Mucosa of descending colon (tissue), 3 donors: ENCODE measurements at regions not wholly inside any gene's neighbourhood (a gene's known extent, or its start where the extent isn't known, plus 50 kb on each side); places are given as distances from the start of the nearest gene placed in this dataset.
A peak's percentile ranks its signal among the peaks of the same experiment; 100 is the strongest.

Experiments
- ATAC-seq: fragments of 200-7000 bp; cut with Tn5 transposase; one replicate; pipeline ENCODE4 v1.9.1; 2020; ENCODE audit warnings: mild to moderate bottlenecking, moderate library complexity
- DNase-seq, 3 donors: peaks; one replicate each; pipeline ENCODE4 v3.0.0-alpha.2; 2020
- H3K36me3 ChIP-seq: fragments of 200-600 bp; one replicate; pipeline ENCODE4 v1.8.0; 2021; ENCODE audit warnings: low read depth, mild to moderate bottlenecking
- H3K4me1 ChIP-seq: fragments of 200-600 bp; one replicate; pipeline ENCODE4 v1.8.0; 2021; ENCODE audit warnings: low read depth, mild to moderate bottlenecking
- H3K4me3 ChIP-seq: fragments of 200-600 bp; one replicate; pipeline ENCODE4 v1.8.0; 2021; ENCODE audit warnings: mild to moderate bottlenecking
- H3K9me3 ChIP-seq: fragments of 200-600 bp; one replicate; pipeline ENCODE4 v1.8.0; 2021; ENCODE audit warnings: mild to moderate bottlenecking
- CTCF ChIP-seq: fragments of 200-600 bp; IDR thresholded peaks from one replicate; pipeline ENCODE4 v1.8.0; 2022; ENCODE audit warnings: antibody characterized with exemption, mild to moderate bottlenecking
- intact Hi-C, 2 donors: fragments of 100-400 bp; cut with DNase I in 1 of 2; cut with micrococcal nuclease in 1 of 2; formaldehyde crosslinking; loops; one replicate each; pipeline versions ENCODE4 v1.11.0 to v1.11.1; 2022; cut with DNase I, micrococcal nuclease
- donor health status: DM: no; HTN: no; CAD: no; lungs with moderate emphysema.
- donor health status: DM: no; HTN: no; CAD: no.
- donor health status: DM: no; HTN: yes; CAD: no.

DNA sequence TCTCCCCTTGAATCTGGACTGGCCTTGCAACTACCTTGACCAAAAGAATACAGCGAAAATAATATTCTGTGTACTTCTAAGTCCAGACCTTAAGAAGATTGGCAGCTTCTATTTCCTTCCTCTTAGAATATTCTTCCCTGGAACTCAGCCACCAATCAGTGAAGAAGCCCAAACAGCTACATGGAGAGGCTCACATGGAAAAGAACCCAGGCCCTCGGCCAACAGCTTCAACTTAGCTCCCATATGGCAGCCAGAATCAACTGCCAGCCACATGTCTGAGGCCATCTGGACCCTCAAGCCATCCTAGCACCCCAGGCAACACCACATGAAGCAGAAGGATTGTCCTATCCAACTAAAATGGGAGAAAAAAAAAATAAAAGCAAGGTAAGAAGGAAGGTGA is 178.8 kb downstream of the IBTK start:
- intact Hi-C loops = no loop called here
- Histone ChIP-seq H3K9me3 (no peaks in the 10 kb centered on the region), H3K4me3 (no peak overlapping the region), H3K4me1 (peaks cover 9% of the 10 kb centered on the region), H3K36me3 (no peaks in the 10 kb centered on the region)
- no peak for TF ChIP-seq CTCF
- DNase-seq (no peak), ATAC-seq (no peak)

- Histone ChIP-seq H3K4me1 (peaks cover 3% of the 10 kb centered on the region), H3K4me3 (no peak overlapping the region), H3K9me3 (no peaks in the 10 kb centered on the region), H3K36me3 (no peaks in the 10 kb centered on the region)
- intact Hi-C loops = no loop called here
- ATAC-seq (peak; percentile 17), DNase-seq (peak in 1 of 3 donors; percentile 20)
- TF ChIP-seq CTCF = no peak
These were observed 180.5 kb downstream of the IBTK start for GRCh38 chr6:82066991-82067411.

DNA sequence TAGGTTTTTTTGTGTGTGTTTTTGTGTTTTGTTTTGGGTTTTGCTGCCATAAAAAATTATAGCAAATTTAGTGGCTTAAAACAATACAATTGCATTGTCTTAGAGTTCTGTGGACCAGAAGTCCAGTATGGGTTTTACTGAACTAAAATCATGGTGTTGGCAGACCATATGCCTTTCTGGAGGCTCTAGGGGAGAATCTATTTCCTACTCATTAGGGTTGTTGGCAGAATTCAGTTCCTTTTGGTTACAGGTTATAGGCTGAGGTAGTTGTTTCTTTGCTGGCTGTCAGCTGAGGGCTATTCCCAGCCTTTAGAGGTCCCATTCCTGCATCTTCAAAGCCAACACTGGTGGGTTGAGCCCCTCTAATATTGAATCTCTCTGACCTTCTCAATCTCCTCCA is 181.3 kb downstream of the IBTK start:
- Histone ChIP-seq H3K4me3 (no peak overlapping the region), H3K36me3 (no peaks in the 10 kb centered on the region), H3K9me3 (no peaks in the 10 kb centered on the region), H3K4me1 (no peaks in the 10 kb centered on the region)
- intact Hi-C loops = no loop called here
- TF ChIP-seq CTCF = no peak
- DNase-seq (no peak), ATAC-seq (no peak)

- Histone ChIP-seq H3K36me3 (no peaks in the 10 kb centered on the region), H3K4me1 (no peaks in the 10 kb centered on the region), H3K4me3 (no peak overlapping the region), H3K9me3 (no peaks in the 10 kb centered on the region)
- no peak for TF ChIP-seq CTCF
- intact Hi-C loops = no loop called here
- ATAC-seq = no peak
- no peak for DNase-seq
These were observed 184.0 kb downstream of the IBTK start for GRCh38 chr6:82063574-82063973.

DNA sequence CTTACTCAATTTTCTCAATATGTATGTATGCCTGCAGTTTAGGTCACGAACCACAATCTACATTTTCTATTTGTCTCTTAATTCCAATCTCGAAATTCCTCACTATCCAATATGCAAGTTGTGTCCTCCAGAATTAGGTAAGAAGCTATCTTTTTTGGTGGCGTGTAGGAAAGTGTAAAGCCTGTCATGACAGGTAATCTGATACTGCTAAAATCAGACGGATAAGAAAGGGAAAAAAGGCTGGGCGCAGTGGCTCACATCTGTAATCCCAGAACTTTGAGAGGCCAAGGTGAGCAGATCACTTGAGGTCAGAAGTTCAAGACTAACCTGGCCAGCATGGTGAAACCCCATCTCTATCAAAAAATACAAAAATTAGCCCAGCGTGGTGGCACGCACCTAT is 185.3 kb downstream of the IBTK start:
- Histone ChIP-seq H3K4me1 (no peaks in the 10 kb centered on the region), H3K4me3 (no peak overlapping the region), H3K9me3 (no peaks in the 10 kb centered on the region), H3K36me3 (no peaks in the 10 kb centered on the region)
- ATAC-seq (no peak), DNase-seq (no peak)
- intact Hi-C loops = no loop called here
- no peak for TF ChIP-seq CTCF

DNA sequence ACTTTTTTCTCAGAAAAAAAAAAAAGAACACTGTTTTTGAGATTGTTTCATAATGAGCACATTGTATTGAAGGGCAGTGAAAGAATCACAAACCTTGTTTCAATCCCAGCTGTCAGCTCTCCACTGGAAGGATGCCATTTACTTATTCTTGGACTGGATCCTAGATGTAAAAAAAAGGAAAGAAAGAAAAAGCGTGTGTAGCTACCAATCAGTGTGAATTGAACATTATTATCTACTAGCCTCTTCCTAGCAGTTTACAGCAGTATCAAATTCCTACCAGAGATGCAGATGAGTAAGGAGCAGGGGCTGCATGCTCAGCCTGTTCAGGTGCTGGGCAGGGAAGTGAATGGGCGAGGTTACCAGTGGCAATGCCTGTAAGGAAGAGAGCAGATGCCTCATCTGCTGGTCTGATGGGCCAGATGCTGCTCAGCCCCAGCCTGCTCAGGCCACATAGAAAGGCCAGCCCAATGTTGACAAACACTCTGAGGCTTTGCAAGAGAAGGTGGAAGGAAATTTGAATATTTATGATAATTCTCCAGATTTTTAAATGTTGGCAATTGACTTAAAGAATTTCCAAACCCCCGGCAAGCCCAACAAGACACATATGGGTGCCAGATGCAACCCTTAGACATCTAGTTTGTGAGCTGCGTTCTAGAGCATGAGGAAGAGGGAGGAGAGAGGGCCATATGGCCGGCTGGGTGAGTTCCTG is 189.5 kb downstream of the IBTK start:
- no peak for ATAC-seq
- H3K9me3 ChIP-seq = no peaks in the 10 kb centered on the region
- H3K4me1 ChIP-seq = no peaks in the 10 kb centered on the region
- H3K4me3 ChIP-seq = no peak overlapping the region
- intact Hi-C loops = no loop called here
- TF ChIP-seq CTCF = no peak
- DNase-seq = no peak
- H3K36me3 ChIP-seq = no peaks in the 10 kb centered on the region
